ENCODE measurements at regions not wholly inside any gene's neighbourhood (a gene's known extent, or its start where the extent isn't known, plus 50 kb on each side); places are given as distances from the start of the nearest gene placed in this dataset.

GRCh38 chr5:74085782-74086181, 459.8 kb downstream of the ARHGEF28 start:
- TF ChIP-seq TAF1 (IDR thresholded peaks at IDR 0.05; ENCODE audit: low read depth) (no peak), REST (IDR thresholded peaks at IDR 0.05; ENCODE audit: borderline replicate concordance) (no peak), CTCF (IDR thresholded peaks at IDR 0.05; ENCODE audit: poor library complexity, severe bottlenecking) (no peak), EZH2 (IDR thresholded peaks at IDR 0.05; ENCODE audit: borderline replicate concordance, insufficient read depth, low read length, poor library complexity, severe bottlenecking) (no peak), POLR2AphosphoS5 (IDR thresholded peaks at IDR 0.05) (no peak), EP300 (conservative IDR thresholded peaks at IDR 0.05; ENCODE audit: poor library complexity, severe bottlenecking) (no peak), SMC3 (conservative IDR thresholded peaks at IDR 0.05; ENCODE audit: poor library complexity) (no peak), MXI1 (conservative IDR thresholded peaks at IDR 0.05; ENCODE audit: poor library complexity, severe bottlenecking) (no peak)
